HG02970 (cell line): ENCODE measurements at regions not wholly inside any gene's neighbourhood (a gene's known extent, or its start where the extent isn't known, plus 50 kb on each side); places are given as distances from the start of the nearest gene placed in this dataset.
"Not testable (repeated sequence)": the region's sequence is repeated elsewhere in the genome, so short reads cannot be mapped to it uniquely, and the experiment has no call there.

Experiments
- ATAC-seq: cut with Tn5 transposase; IDR thresholded peaks from one replicate; pipeline ENCODE4 v1.9.1; 2021; ENCODE audit warnings: mild to moderate bottlenecking, moderate library complexity, moderate number of reproducible peaks; ENCODE audit not compliant: unreplicated experiment, low FRiP score

GRCh38 chr2:111385226-111385957, 264.7 kb downstream of the BCL2L11 start:
- ATAC-seq: not testable (repeated sequence)

- ATAC-seq: not testable (repeated sequence)
Observed at GRCh38 chr2:111390605-111391004, 269.9 kb downstream of the BCL2L11 start.

GRCh38 chr2:111395350-111396128, 274.8 kb downstream of the BCL2L11 start:
- ATAC-seq: not testable (repeated sequence)

GRCh38 chr2:111400598-111401253, 280.0 kb downstream of the BCL2L11 start:
- ATAC-seq: not testable (repeated sequence)

GRCh38 chr2:111401270-111402140, 280.8 kb downstream of the BCL2L11 start:
- not testable (repeated sequence) for ATAC-seq

- ATAC-seq: not testable (repeated sequence)
Observed at GRCh38 chr2:111402450-111402849, 281.7 kb downstream of the BCL2L11 start.

- not testable (repeated sequence) for ATAC-seq
Observed at GRCh38 chr2:111403287-111403686, 282.6 kb downstream of the BCL2L11 start.

- ATAC-seq: not testable (repeated sequence)
Observed at GRCh38 chr2:111406616-111407015, 285.9 kb downstream of the BCL2L11 start.

- not testable (repeated sequence) for ATAC-seq
Observed at GRCh38 chr2:111407632-111408194, 287.0 kb downstream of the BCL2L11 start.

GRCh38 chr2:111410868-111411406, 290.2 kb downstream of the BCL2L11 start:
- not testable (repeated sequence) for ATAC-seq

- ATAC-seq: not testable (repeated sequence)
Observed at GRCh38 chr2:111411867-111412681, 291.4 kb downstream of the BCL2L11 start.

GRCh38 chr2:111412841-111413650, 292.3 kb downstream of the BCL2L11 start:
- ATAC-seq: not testable (repeated sequence)

- ATAC-seq: not testable (repeated sequence)
Observed at GRCh38 chr2:111413950-111414349, 293.2 kb downstream of the BCL2L11 start.

GRCh38 chr2:111415765-111416743, 295.3 kb downstream of the BCL2L11 start:
- ATAC-seq: not testable (repeated sequence)

GRCh38 chr2:111417026-111417425, 296.3 kb downstream of the BCL2L11 start:
- not testable (repeated sequence) for ATAC-seq

GRCh38 chr2:111418091-111418875, 297.6 kb downstream of the BCL2L11 start:
- not testable (repeated sequence) for ATAC-seq
